Glutamatergic neuron (in vitro differentiated cells): ENCODE measurements at regions not wholly inside any gene's neighbourhood (a gene's known extent, or its start where the extent isn't known, plus 50 kb on each side); places are given as distances from the start of the nearest gene placed in this dataset.

Experiments used
- DNase-seq: peaks from one replicate; pipeline ENCODE4 v3.0.0; 2022
- H3K27ac Mint-ChIP-seq: one replicate; pipeline ENCODE4 v1.8.0; 2020; ENCODE audit warnings: mild to moderate bottlenecking, mixed read lengths, inconsistent platforms; ENCODE audit not compliant: unreplicated experiment
- H3K27me3 Mint-ChIP-seq: one replicate; pipeline ENCODE4 v1.8.0; 2020; ENCODE audit warnings: mild to moderate bottlenecking, moderate library complexity, mixed read lengths, inconsistent platforms; ENCODE audit not compliant: unreplicated experiment
- H3K36me3 Mint-ChIP-seq: one replicate; pipeline ENCODE4 v1.8.0; 2020; ENCODE audit warnings: mild to moderate bottlenecking, mixed read lengths, inconsistent platforms; ENCODE audit not compliant: unreplicated experiment
- H3K4me1 Mint-ChIP-seq: one replicate; pipeline ENCODE4 v1.8.0; 2020; ENCODE audit warnings: mild to moderate bottlenecking, low read depth, mixed read lengths, inconsistent platforms; ENCODE audit not compliant: unreplicated experiment
- H3K4me3 Mint-ChIP-seq: one replicate; pipeline ENCODE4 v1.8.0; 2020; ENCODE audit warnings: mild to moderate bottlenecking, mixed read lengths, inconsistent platforms; ENCODE audit not compliant: unreplicated experiment
- H3K9me3 Mint-ChIP-seq: one replicate; pipeline ENCODE4 v1.8.0; 2020; ENCODE audit warnings: mild to moderate bottlenecking, moderate library complexity, mixed read lengths, inconsistent platforms; ENCODE audit not compliant: unreplicated experiment
- CTCF ChIP-seq: fragments of 200-600 bp; sonication (generic); IDR thresholded peaks from one replicate; pipeline ENCODE4 v1.5.0; 2021; ENCODE audit not compliant: partially characterized antibody, unreplicated experiment

- Mint-ChIP-seq H3K9me3 (peaks cover 4% of the 10 kb centered on the region), H3K36me3 (no peaks in the 10 kb centered on the region), H3K4me3 (no peak overlapping the region), H3K27ac (no peak overlapping the region), H3K27me3 (no peaks in the 10 kb centered on the region), H3K4me1 (peaks cover 1% of the 10 kb centered on the region)
- no peak for DNase-seq
- no peak for TF ChIP-seq CTCF
Measured at GRCh38 chr13:24016046-24016445, 118.7 kb upstream of the C1QTNF9B start.

GRCh38 chr13:24022568-24022967, 125.3 kb upstream of the C1QTNF9B start:
- TF ChIP-seq CTCF, result no peak
- no peaks in the 10 kb centered on the region for H3K27me3 Mint-ChIP-seq
- H3K36me3 Mint-ChIP-seq, result peaks cover 3% of the 10 kb centered on the region
- DNase-seq, result no peak
- no peak overlapping the region for H3K4me3 Mint-ChIP-seq
- peaks cover 1% of the 10 kb centered on the region for H3K4me1 Mint-ChIP-seq
- H3K9me3 Mint-ChIP-seq, result peaks cover 2% of the 10 kb centered on the region
- no peak overlapping the region for H3K27ac Mint-ChIP-seq

- Mint-ChIP-seq H3K27me3 (no peaks in the 10 kb centered on the region), H3K4me1 (no peaks in the 10 kb centered on the region), H3K27ac (no peak overlapping the region), H3K36me3 (peaks cover 4% of the 10 kb centered on the region), H3K4me3 (no peak overlapping the region), H3K9me3 (peaks cover 2% of the 10 kb centered on the region)
- no peak for DNase-seq
- TF ChIP-seq CTCF, result no peak
Measured at GRCh38 chr13:24023073-24023472, 125.8 kb upstream of the C1QTNF9B start.

GRCh38 chr13:24027494-24027893, 130.2 kb upstream of the C1QTNF9B start:
- no peak for DNase-seq
- H3K27ac Mint-ChIP-seq, result no peak overlapping the region
- H3K27me3 Mint-ChIP-seq, result no peaks in the 10 kb centered on the region
- TF ChIP-seq CTCF, result no peak
- peaks cover 4% of the 10 kb centered on the region for H3K36me3 Mint-ChIP-seq
- H3K9me3 Mint-ChIP-seq, result peaks cover 2% of the 10 kb centered on the region
- H3K4me1 Mint-ChIP-seq, result no peaks in the 10 kb centered on the region
- H3K4me3 Mint-ChIP-seq, result no peak overlapping the region

GRCh38 chr13:24032252-24032651, 128.3 kb upstream of the SPATA13 start:
- Mint-ChIP-seq H3K36me3 (peaks cover 4% of the 10 kb centered on the region), H3K4me3 (no peak overlapping the region), H3K27me3 (no peaks in the 10 kb centered on the region), H3K27ac (no peak overlapping the region), H3K4me1 (no peaks in the 10 kb centered on the region), H3K9me3 (peaks cover 2% of the 10 kb centered on the region)
- no peak for DNase-seq
- no peak for TF ChIP-seq CTCF
